HCT116 (cell line): ENCODE measurements at regions not wholly inside any gene's neighbourhood (a gene's known extent, or its start where the extent isn't known, plus 50 kb on each side); places are given as distances from the start of the nearest gene placed in this dataset.

Experiments used
- ATAC-seq: fragments of 200-7000 bp; cut with Tn5 transposase; 2 replicates; pipeline ENCODE4 v1.9.1; 2020; ENCODE audit warnings: mild to moderate bottlenecking, moderate library complexity
- BruUV-seq: library from RNA; stranded (reverse); fragments of 400-500 nt; replicated peaks from 2 replicates; lab custom pipeline; 2021; lab: Mats Ljungman, UMichigan
- CTCF ChIA-PET: fragments of 300-600 bp; sonication (Branson Sonifier 250); formaldehyde crosslinking; loops from one replicate; lab custom pipeline; 2021; ENCODE audit warnings: antibody characterized with exemption; lab: Charles Lee
- POLR2A ChIA-PET: fragments of 300-600, 350-600 bp; sonication (Branson Sonifier 250); formaldehyde crosslinking; loops from one replicate; lab custom pipeline; 2021; ENCODE audit warnings: antibody characterized with exemption; lab: Charles Lee
- RAD21 ChIA-PET, 2 experiments: fragments of 300-600 bp; sonication (Branson Sonifier 250); formaldehyde crosslinking; loops; one replicate each; lab custom pipeline; 2023; ENCODE audit warnings: low total read pairs in 2 of 2; ENCODE audit not compliant: uncharacterized antibody in 2 of 2, unreplicated experiment in 2 of 2, low non-redundant PET in 1 of 2; lab: Charles Lee
- DNase-seq: peaks from one replicate; pipeline ENCODE4 v3.0.0-alpha.2; 2010; ENCODE audit warnings: low read depth, low spot score
- H2AFZ ChIP-seq: fragments of 200-600 bp; shearing (Covaris generic), sonication (generic); 2 replicates; pipeline ENCODE4 v1.6.1; 2017; ENCODE audit warnings: low read depth, mixed run types, mixed read lengths, antibody characterized with exemption, low read length; ENCODE audit not compliant: poor library complexity, severe bottlenecking
- H3K27ac ChIP-seq: 2 replicates; pipeline ENCODE4 v1.5.1; 2012; ENCODE audit warnings: low read depth, low read length
- H3K27me3 ChIP-seq: fragments of 200-600 bp; sonication (generic); 2 replicates; pipeline ENCODE4 v1.6.1; 2016; ENCODE audit warnings: mixed run types, low read length, mixed read lengths; ENCODE audit not compliant: insufficient read depth
- H3K36me3 ChIP-seq, 2 experiments: fragments of 200-500 bp in 1 of 2; fragments of 200-600 bp in 1 of 2; sonication (Bioruptor generic) in 1 of 2; sonication (generic) in 1 of 2; 2 replicates each; pipeline versions ENCODE4 v1.5.1 to v1.6.1; 2014 to 2016; ENCODE audit warnings: low read length in 2 of 2, inconsistent platforms in 1 of 2, mixed read lengths in 1 of 2, mixed run types in 1 of 2; ENCODE audit not compliant: insufficient read depth in 2 of 2, control insufficient read depth in 1 of 2
- H3K4me1 ChIP-seq, 2 experiments: fragments of 200-600 bp in 1 of 2; sonication (generic) in 1 of 2; 2 replicates each; pipeline versions ENCODE4 v1.5.1 to v1.6.1; 2012 to 2017; ENCODE audit warnings: low read length in 2 of 2, inconsistent platforms in 1 of 2, mild to moderate bottlenecking in 1 of 2, mixed read lengths in 1 of 2, mixed run types in 1 of 2, moderate library complexity in 1 of 2; ENCODE audit not compliant: insufficient read depth in 2 of 2, control insufficient read depth in 1 of 2
- H3K4me2 ChIP-seq: fragments of 200-600 bp; sonication (generic); 2 replicates; pipeline ENCODE4 v1.6.1; 2017; ENCODE audit warnings: mixed run types, low read length, mixed read lengths
- H3K4me3 ChIP-seq, 2 experiments: fragments of 200-600 bp in 1 of 2; sonication (generic) in 1 of 2; replicated peaks in 1 of 2; 2 replicates each; pipeline ENCODE4 v1.5.1; 2011 to 2016; ENCODE audit warnings: low read length in 2 of 2, control low read depth in 1 of 2, low read depth in 1 of 2, mild to moderate bottlenecking in 1 of 2, mixed read lengths in 1 of 2, mixed run types in 1 of 2
- H3K79me2 ChIP-seq: fragments of 200-600 bp; sonication (generic); 2 replicates; pipeline ENCODE4 v1.6.1; 2017; ENCODE audit warnings: mild to moderate bottlenecking, mixed run types, low read length, moderate library complexity, mixed read lengths; ENCODE audit not compliant: insufficient read depth
- H3K9ac ChIP-seq: fragments of 200-600 bp; sonication (generic); 2 replicates; pipeline ENCODE4 v1.6.1; 2016; ENCODE audit warnings: low read length, mixed read lengths
- H3K9me2 ChIP-seq: fragments of 200-600 bp; sonication (generic), shearing (Covaris generic); 2 replicates; pipeline ENCODE4 v1.6.1; 2017; ENCODE audit warnings: mixed run types, mild to moderate bottlenecking, moderate library complexity; ENCODE audit not compliant: insufficient read depth
- H3K9me3 ChIP-seq, 2 experiments: fragments of 200-500 bp in 1 of 2; fragments of 200-600 bp in 1 of 2; sonication (Bioruptor generic) in 1 of 2; sonication (generic) in 1 of 2; 2 replicates each; pipeline ENCODE4 v1.6.1; 2014 to 2017; ENCODE audit warnings: low read length in 2 of 2, mixed read lengths in 2 of 2, inconsistent platforms in 1 of 2, low read depth in 1 of 2, mild to moderate bottlenecking in 1 of 2, mixed run types in 1 of 2, moderate library complexity in 1 of 2; ENCODE audit not compliant: control insufficient read depth in 1 of 2, insufficient read depth in 1 of 2
- H4K20me1 ChIP-seq: fragments of 200-600 bp; sonication (generic), shearing (Covaris generic); 2 replicates; pipeline ENCODE4 v1.6.1; 2017; ENCODE audit warnings: mixed run types, mild to moderate bottlenecking, moderate library complexity; ENCODE audit not compliant: insufficient read depth
- CEBPB ChIP-seq: IDR thresholded peaks from 2 replicates; pipeline ENCODE4 v1.6.1; 2012; ENCODE audit warnings: low read depth
- EGR1 ChIP-seq: IDR thresholded peaks from 2 replicates; pipeline ENCODE4 v1.6.1; 2012; ENCODE audit warnings: low read depth
- ELF1 ChIP-seq: IDR thresholded peaks from 2 replicates; pipeline ENCODE4 v1.6.1; 2012; ENCODE audit warnings: low read depth, borderline replicate concordance
- EZH2 ChIP-seq: fragments of 200-600 bp; sonication (generic); IDR thresholded peaks from 2 replicates; pipeline ENCODE4 v1.6.1; 2017; ENCODE audit warnings: antibody characterized with exemption, mixed run types
- JUND ChIP-seq: IDR thresholded peaks from 2 replicates; pipeline ENCODE4 v1.6.1; 2012
- POLR2A ChIP-seq: IDR thresholded peaks from 2 replicates; pipeline ENCODE4 v1.7.0; 2011; ENCODE audit warnings: borderline replicate concordance; ENCODE audit not compliant: insufficient read depth, insufficient read length; ENCODE audit errors: extremely low read depth
- RAD21 ChIP-seq: IDR thresholded peaks from 2 replicates; pipeline ENCODE4 v1.6.1; 2012; ENCODE audit warnings: low read depth, mild to moderate bottlenecking
- REST ChIP-seq: IDR thresholded peaks from 2 replicates; pipeline ENCODE4 v1.6.1; 2012; ENCODE audit warnings: low read depth
- SP1 ChIP-seq: IDR thresholded peaks from 2 replicates; pipeline ENCODE4 v1.6.1; 2012; ENCODE audit warnings: low read depth
- SRF ChIP-seq: IDR thresholded peaks from 2 replicates; pipeline ENCODE4 v1.6.1; 2012; ENCODE audit warnings: low read depth
- TCF7L2 ChIP-seq: IDR thresholded peaks from 2 replicates; pipeline ENCODE4 v1.7.0; 2011; ENCODE audit warnings: borderline replicate concordance, inconsistent platforms; ENCODE audit not compliant: insufficient read depth, insufficient read length; ENCODE audit errors: extremely low read depth
- YY1 ChIP-seq: IDR thresholded peaks from 2 replicates; pipeline ENCODE4 v1.6.1; 2011; ENCODE audit warnings: low read length, low read depth, moderate library complexity, mild to moderate bottlenecking; ENCODE audit not compliant: insufficient replicate concordance; ENCODE audit errors: extremely low read depth
- intact Hi-C: fragments of 100-400 bp; cut with micrococcal nuclease; formaldehyde crosslinking; loops from 2 replicates; pipeline ENCODE4 v1.10.0; 2022
- TF ChIP-seq, protein P1 (sequence below): IDR thresholded peaks from 2 replicates; pipeline ENCODE4 v1.6.1; 2012

GRCh38 chr9:35548571-35548970, 56.5 kb upstream of the TESK1 start:
- intact Hi-C loops, result no loop called here
- BruUV-seq, result no TSS peak
- CTCF ChIA-PET, result no interaction called here

More at GRCh38 chr9:35548571-35548970, 56.5 kb upstream of the TESK1 start:
- Histone ChIP-seq H4K20me1 (0 out of 2 replicates have a peak, but pooled peaks cover 3% of the 10 kb centered on the region), H3K9me2 (no peaks in the 10 kb centered on the region), H3K36me3 (no peaks in the 10 kb centered on the region), H3K4me3 (no peak overlapping the region), H3K27me3 (no peaks in the 10 kb centered on the region), H2AFZ (no peak overlapping the region), H3K9ac (no peak overlapping the region), H3K4me2 (no peak overlapping the region), H3K4me1 (peaks cover 0 to 6% of the 10 kb centered on the region in 2 experiments; a peak in 2 of 4 replicates), H3K79me2 (no peaks in the 10 kb centered on the region), H3K27ac (no peak overlapping the region), H3K9me3 (no peaks in the 10 kb centered on the region)
- ChIA-PET POLR2A (no interaction called here), RAD21 (no interaction called here)
- ATAC-seq, result no peak
- no peak for DNase-seq
- TF ChIP-seq SRF (no peak), EZH2 (no peak), REST (no peak), TCF7L2 (no peak), RAD21 (no peak), ELF1 (no peak), CEBPB (no peak), YY1 (no peak), EGR1 (no peak), SP1 (no peak), JUND (no peak), POLR2A (no peak)
- TF ChIP-seq, protein P1, sequence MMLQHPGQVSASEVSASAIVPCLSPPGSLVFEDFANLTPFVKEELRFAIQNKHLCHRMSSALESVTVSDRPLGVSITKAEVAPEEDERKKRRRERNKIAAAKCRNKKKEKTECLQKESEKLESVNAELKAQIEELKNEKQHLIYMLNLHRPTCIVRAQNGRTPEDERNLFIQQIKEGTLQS, result no peak
